GM12892 (cell line): ENCODE measurements at regions not wholly inside any gene's neighbourhood (a gene's known extent, or its start where the extent isn't known, plus 50 kb on each side); places are given as distances from the start of the nearest gene placed in this dataset.

ENCODE experiments used
- POLR2A ChIP-seq: IDR thresholded peaks from 2 replicates; pipeline ENCODE4 v1.6.1; 2011; ENCODE audit warnings: low read depth, low read length, control low read depth
- POLR2AphosphoS5 ChIP-seq: IDR thresholded peaks from 2 replicates; pipeline ENCODE4 v1.6.1; 2011; ENCODE audit warnings: low read depth, low read length, control low read depth
- TAF1 ChIP-seq: IDR thresholded peaks from 2 replicates; pipeline ENCODE4 v1.6.1; 2011; ENCODE audit warnings: low read depth, mild to moderate bottlenecking, control low read depth, low read length, borderline replicate concordance

GRCh38 chr2:41750829-41751228 lies 297.0 kb upstream of the PKDCC start:
- no peak for TF ChIP-seq POLR2A
- no peak for TF ChIP-seq POLR2AphosphoS5
- no peak for TF ChIP-seq TAF1
